H9 (cell line): ENCODE measurements at regions not wholly inside any gene's neighbourhood (a gene's known extent, or its start where the extent isn't known, plus 50 kb on each side); places are given as distances from the start of the nearest gene placed in this dataset.

ENCODE experiments used
- DNase-seq: peaks from one replicate; pipeline ENCODE4 v3.0.0-alpha.2; 2017
- H2AFZ ChIP-seq: one replicate; pipeline ENCODE4 v1.6.1; 2013; ENCODE audit warnings: mild to moderate bottlenecking, low read length, control low read depth, moderate library complexity
- H2AK5ac ChIP-seq: 2 replicates; pipeline ENCODE4 v1.6.1; 2013; ENCODE audit warnings: low read length, control low read depth, mixed read lengths; ENCODE audit not compliant: insufficient read length
- H2BK120ac ChIP-seq: one replicate; pipeline ENCODE4 v1.6.1; 2013; ENCODE audit warnings: low read depth, mild to moderate bottlenecking, low read length, control low read depth, inconsistent platforms; ENCODE audit not compliant: poor library complexity, severe bottlenecking
- H2BK12ac ChIP-seq: 2 replicates; pipeline ENCODE4 v1.6.1; 2013; ENCODE audit warnings: low read length, control low read depth, mixed read lengths, low read depth; ENCODE audit not compliant: insufficient read length
- H2BK15ac ChIP-seq: 2 replicates; pipeline ENCODE4 v1.6.1; 2013; ENCODE audit warnings: low read depth, low read length, control low read depth
- H2BK20ac ChIP-seq: one replicate; pipeline ENCODE4 v1.6.1; 2013; ENCODE audit warnings: low read depth, mild to moderate bottlenecking, low read length, control low read depth, inconsistent platforms; ENCODE audit not compliant: poor library complexity, severe bottlenecking
- H2BK5ac ChIP-seq: 2 replicates; pipeline ENCODE4 v1.6.1; 2013; ENCODE audit warnings: low read length, control low read depth, mixed read lengths; ENCODE audit not compliant: insufficient read length
- H3K14ac ChIP-seq: 2 replicates; pipeline ENCODE4 v1.6.1; 2013; ENCODE audit warnings: low read length, control low read depth; ENCODE audit not compliant: insufficient read depth
- H3K18ac ChIP-seq: 2 replicates; pipeline ENCODE4 v1.6.1; 2013; ENCODE audit warnings: low read depth, mild to moderate bottlenecking, mixed read lengths, low read length, control low read depth; ENCODE audit not compliant: insufficient read length
- H3K23ac ChIP-seq: 2 replicates; pipeline ENCODE4 v1.6.1; 2013; ENCODE audit warnings: low read length, control low read depth, mixed read lengths, low read depth; ENCODE audit not compliant: insufficient read length
- H3K23me2 ChIP-seq: 2 replicates; pipeline ENCODE4 v1.6.1; 2013; ENCODE audit warnings: low read depth, mild to moderate bottlenecking, mixed read lengths, low read length, control low read depth; ENCODE audit not compliant: insufficient read length, poor library complexity, severe bottlenecking
- H3K27ac ChIP-seq: 2 replicates; pipeline ENCODE4 v1.5.1; 2013; ENCODE audit warnings: low read length, control low read depth, mixed read lengths, low read depth; ENCODE audit not compliant: insufficient read length
- H3K27me3 ChIP-seq: 2 replicates; pipeline ENCODE4 v1.6.1; 2013; ENCODE audit warnings: low read length, control low read depth, inconsistent platforms; ENCODE audit not compliant: insufficient read depth
- H3K4ac ChIP-seq: 2 replicates; pipeline ENCODE4 v1.6.1; 2013; ENCODE audit warnings: low read depth, mild to moderate bottlenecking, control low read depth, inconsistent platforms, low read length, moderate library complexity
- H3K4me1 ChIP-seq: 2 replicates; pipeline ENCODE4 v1.6.1; 2013; ENCODE audit warnings: low read length, control low read depth, inconsistent platforms; ENCODE audit not compliant: insufficient read depth
- H3K4me2 ChIP-seq: 2 replicates; pipeline ENCODE4 v1.6.1; 2013; ENCODE audit warnings: low read length, control low read depth, mixed read lengths; ENCODE audit not compliant: insufficient read length, insufficient read depth
- H3K56ac ChIP-seq: 2 replicates; pipeline ENCODE4 v1.6.1; 2013; ENCODE audit warnings: low read depth, mild to moderate bottlenecking, mixed read lengths, low read length, control low read depth; ENCODE audit not compliant: insufficient read length
- H3K79me1 ChIP-seq: 2 replicates; pipeline ENCODE4 v1.6.1; 2013; ENCODE audit warnings: low read depth, mild to moderate bottlenecking, moderate library complexity, low read length, control low read depth, inconsistent platforms; ENCODE audit not compliant: insufficient read depth, poor library complexity, severe bottlenecking
- H3K79me2 ChIP-seq: 2 replicates; pipeline ENCODE4 v1.6.1; 2013; ENCODE audit warnings: low read length, control low read depth, inconsistent platforms; ENCODE audit not compliant: insufficient read depth
- H3K9ac ChIP-seq: 2 replicates; pipeline ENCODE4 v1.6.1; 2013; ENCODE audit warnings: low read length, control low read depth, mixed read lengths; ENCODE audit not compliant: insufficient read length; ENCODE audit errors: extremely low read depth
- H3K9me3 ChIP-seq: one replicate; pipeline ENCODE4 v1.6.1; 2013; ENCODE audit warnings: low read depth, low read length, inconsistent platforms; ENCODE audit not compliant: control insufficient read depth
- H3T11ph ChIP-seq: one replicate; pipeline ENCODE4 v1.6.1; 2013; ENCODE audit warnings: mild to moderate bottlenecking, low read length, control low read depth, inconsistent platforms
- H4K20me1 ChIP-seq: one replicate; pipeline ENCODE4 v1.6.1; 2013; ENCODE audit not compliant: control insufficient read depth, insufficient read length, insufficient read depth
- H4K5ac ChIP-seq: 2 replicates; pipeline ENCODE4 v1.6.1; 2013; ENCODE audit warnings: low read depth, mild to moderate bottlenecking, mixed read lengths, low read length, control low read depth; ENCODE audit not compliant: insufficient read length
- H4K8ac ChIP-seq: replicated peaks from 2 replicates; pipeline ENCODE4 v1.6.1; 2013; ENCODE audit warnings: low read length, control low read depth, mixed read lengths, low read depth; ENCODE audit not compliant: insufficient read length
- H4K91ac ChIP-seq: 2 replicates; pipeline ENCODE4 v1.6.1; 2013; ENCODE audit warnings: low read depth, mild to moderate bottlenecking, moderate library complexity, mixed read lengths, low read length, control low read depth; ENCODE audit not compliant: insufficient read length
- H3K27ac Mint-ChIP-seq, 3 experiments: 2 replicates in 2 of 3; 3 replicates in 1 of 3; pipeline ENCODE4 v1.8.0; 2020 to 2021; ENCODE audit warnings: mixed read lengths in 3 of 3, mild to moderate bottlenecking in 1 of 3, moderate library complexity in 1 of 3
- H3K27me3 Mint-ChIP-seq: 2 replicates; pipeline ENCODE4 v1.8.0; 2021; ENCODE audit warnings: low read depth, mild to moderate bottlenecking, moderate library complexity, mixed read lengths
- H3K36me3 Mint-ChIP-seq, 3 experiments: 2 replicates in 2 of 3; 3 replicates in 1 of 3; pipeline ENCODE4 v1.8.0; 2020 to 2021; ENCODE audit warnings: low read depth in 3 of 3, mixed read lengths in 3 of 3; ENCODE audit not compliant: insufficient read depth in 1 of 3
- H3K4me1 Mint-ChIP-seq, 2 experiments: 2 replicates each; pipeline ENCODE4 v1.8.0; 2020; ENCODE audit warnings: mixed read lengths in 2 of 2
- H3K4me3 Mint-ChIP-seq, 2 experiments: 2 replicates in 1 of 2; 3 replicates in 1 of 2; pipeline ENCODE4 v1.8.0; 2020 to 2021; ENCODE audit warnings: mild to moderate bottlenecking in 2 of 2, mixed read lengths in 2 of 2, moderate library complexity in 1 of 2
- H3K9me3 Mint-ChIP-seq, 2 experiments: 2 replicates in 1 of 2; 3 replicates in 1 of 2; pipeline ENCODE4 v1.8.0; 2020; ENCODE audit warnings: mild to moderate bottlenecking in 2 of 2, mixed read lengths in 2 of 2, moderate library complexity in 1 of 2
- CTCF ChIP-seq: fragments of 200-600 bp; sonication (generic); conservative IDR thresholded peaks from 3 replicates; pipeline ENCODE4 v1.8.0; 2021; ENCODE audit warnings: antibody characterized with exemption, mild to moderate bottlenecking
- WGBS: extraction: QIAGEN DNeasy Blood & Tissue Kit; methylation state at CpG from one replicate; pipeline ENCODE4 v1.1.7; 2013; ENCODE audit warnings: missing lambda C conversion rate, low lambda C conversion rate, mixed read lengths; ENCODE audit not compliant: insufficient read length; ENCODE audit errors: extremely low coverage; 5-methylcytosine and 5-hydroxymethylcytosine counted together

- TF ChIP-seq CTCF, result no peak
- H3K36me3 Mint-ChIP-seq, result no peaks in the 10 kb centered on the region
- Histone ChIP-seq H4K91ac (no peak overlapping the region), H2BK120ac (no peak overlapping the region), H2BK20ac (no peak overlapping the region), H3K9ac (no peak overlapping the region), H4K8ac (no peak overlapping the region), H3T11ph (no peak overlapping the region), H3K79me2 (no peaks in the 10 kb centered on the region), H3K27ac (no peak overlapping the region), H2AFZ (no peak overlapping the region), H3K23me2 (no peaks in the 10 kb centered on the region), H4K20me1 (no peaks in the 10 kb centered on the region), H3K27me3 (no peaks in the 10 kb centered on the region), H3K18ac (no peak overlapping the region), H2BK5ac (no peak overlapping the region), H4K5ac (no peak overlapping the region), H2BK12ac (no peak overlapping the region), H2AK5ac (no peak overlapping the region), H3K4me2 (no peak overlapping the region), H3K56ac (no peak overlapping the region), H3K14ac (no peak overlapping the region), H3K4me1 (no peaks in the 10 kb centered on the region), H2BK15ac (no peak overlapping the region), H3K23ac (no peak overlapping the region), H3K79me1 (no peaks in the 10 kb centered on the region), H3K9me3 (no peaks in the 10 kb centered on the region), H3K4ac (no peak overlapping the region)
- peaks cover 5% of the 10 kb centered on the region for H3K27me3 Mint-ChIP-seq
- no CpG with 5 or more reads among the region's 15 CpGs for WGBS
- no peak overlapping the region for H3K27ac Mint-ChIP-seq
- no peak for DNase-seq
- H3K9me3 Mint-ChIP-seq, result no peaks in the 10 kb centered on the region
- no peak overlapping the region for H3K4me3 Mint-ChIP-seq
- H3K4me1 Mint-ChIP-seq, result peaks cover 7 to 19% of the 10 kb centered on the region in 2 experiments
Measured at GRCh38 chr12:111204788-111205241, 164.1 kb downstream of the PHETA1 start.
